Prostate gland (tissue), 2 donors: ENCODE measurements at regions not wholly inside any gene's neighbourhood (a gene's known extent, or its start where the extent isn't known, plus 50 kb on each side); places are given as distances from the start of the nearest gene placed in this dataset.

Experiments
- DNase-seq: peaks from one replicate; pipeline ENCODE4 v3.0.0-alpha.2; 2019; ENCODE audit warnings: low spot score
- H3K27ac ChIP-seq, 2 donors: fragments of 200-600 bp; sonication (generic); 2 replicates each; pipeline ENCODE4 v1.5.1; 2017 to 2019
- H3K27me3 ChIP-seq: fragments of 200-600 bp; sonication (generic); replicated peaks from 2 replicates; pipeline ENCODE4 v1.5.1; 2019; ENCODE audit not compliant: insufficient read depth
- H3K36me3 ChIP-seq, 2 donors: fragments of 200-600 bp; sonication (generic); 1 replicate in 1 of 2; 2 replicates in 1 of 2; pipeline versions ENCODE4 v1.5.1 to v1.8.1; 2017 to 2019
- H3K4me1 ChIP-seq: fragments of 200-600 bp; sonication (generic); replicated peaks from 2 replicates; pipeline ENCODE4 v1.5.1; 2019
- H3K4me3 ChIP-seq, 2 donors: fragments of 200-600 bp; sonication (generic); 2 replicates each; pipeline ENCODE4 v1.5.1; 2017 to 2019
- H3K9me3 ChIP-seq: fragments of 200-600 bp; sonication (generic); 2 replicates; pipeline ENCODE4 v1.5.1; 2017
- POLR2A ChIP-seq: fragments of 450-650 bp; IDR thresholded peaks from one replicate; pipeline ENCODE4 v1.6.1; 2016; ENCODE audit warnings: antibody characterized with exemption, mild to moderate bottlenecking
- POLR2AphosphoS5 ChIP-seq: sonication (generic); formaldehyde crosslinking; IDR thresholded peaks from one replicate; pipeline ENCODE4 v1.6.1; 2017; ENCODE audit warnings: antibody characterized with exemption
- WGBS: methylation state at CpG from one replicate; pipeline ENCODE4 v1.1.5; 2018; 5-methylcytosine and 5-hydroxymethylcytosine counted together
- intact Hi-C: fragments of 100-400 bp; cut with DNase I; formaldehyde crosslinking; loops from one replicate; pipeline ENCODE4 v1.14.2; 2022
- TF ChIP-seq, protein P1 (sequence below), 4 experiments: fragments of 200-600 bp in 2 of 4; fragments of 450-650 bp in 2 of 4; sonication (generic) in 2 of 4; IDR thresholded peaks; 1 replicate in 3 of 4; 2 replicates in 1 of 4; pipeline ENCODE4 v1.5.1; 2016 to 2019; ENCODE audit warnings: antibody characterized with exemption in 4 of 4, mild to moderate bottlenecking in 2 of 4, moderate library complexity in 2 of 4

DNA sequence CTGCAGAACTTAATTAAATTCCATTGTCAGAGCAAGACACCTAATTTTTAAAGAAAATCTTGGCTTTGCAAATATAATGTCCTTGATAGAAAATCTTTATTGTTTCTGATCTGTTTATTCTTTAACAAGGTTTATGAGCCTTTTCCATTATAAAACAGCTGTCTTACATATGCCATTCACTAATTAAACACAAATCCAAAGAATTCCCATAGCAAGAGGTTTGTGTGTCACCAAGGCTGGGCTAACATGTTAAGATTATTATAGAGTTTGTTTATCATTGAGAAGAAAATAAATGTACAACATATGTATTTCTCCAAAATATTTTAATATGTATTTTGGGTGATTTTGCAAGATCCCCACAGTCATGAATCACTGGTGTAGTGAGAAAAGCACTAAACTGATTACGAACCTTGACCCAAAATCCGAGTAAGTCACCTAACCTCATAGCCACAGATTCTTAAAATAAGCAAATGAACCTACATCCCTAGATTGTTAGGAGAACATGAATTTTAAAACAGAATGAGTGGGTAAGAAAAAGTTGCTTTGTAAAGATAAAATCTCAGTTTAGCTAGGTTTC lies 694.8 kb upstream of the INTU start:
- DNase-seq, result no peak
- intact Hi-C loops, result no loop called here
- 85% methylated on average over 2 of the region's 2 CpGs for WGBS
- H3K27ac ChIP-seq, result no peak overlapping the region
- no peaks in the 10 kb centered on the region for H3K4me1 ChIP-seq
- no peaks in the 10 kb centered on the region for H3K27me3 ChIP-seq
- no peak for TF ChIP-seq POLR2AphosphoS5
- TF ChIP-seq POLR2A, result no peak
- TF ChIP-seq, protein P1, sequence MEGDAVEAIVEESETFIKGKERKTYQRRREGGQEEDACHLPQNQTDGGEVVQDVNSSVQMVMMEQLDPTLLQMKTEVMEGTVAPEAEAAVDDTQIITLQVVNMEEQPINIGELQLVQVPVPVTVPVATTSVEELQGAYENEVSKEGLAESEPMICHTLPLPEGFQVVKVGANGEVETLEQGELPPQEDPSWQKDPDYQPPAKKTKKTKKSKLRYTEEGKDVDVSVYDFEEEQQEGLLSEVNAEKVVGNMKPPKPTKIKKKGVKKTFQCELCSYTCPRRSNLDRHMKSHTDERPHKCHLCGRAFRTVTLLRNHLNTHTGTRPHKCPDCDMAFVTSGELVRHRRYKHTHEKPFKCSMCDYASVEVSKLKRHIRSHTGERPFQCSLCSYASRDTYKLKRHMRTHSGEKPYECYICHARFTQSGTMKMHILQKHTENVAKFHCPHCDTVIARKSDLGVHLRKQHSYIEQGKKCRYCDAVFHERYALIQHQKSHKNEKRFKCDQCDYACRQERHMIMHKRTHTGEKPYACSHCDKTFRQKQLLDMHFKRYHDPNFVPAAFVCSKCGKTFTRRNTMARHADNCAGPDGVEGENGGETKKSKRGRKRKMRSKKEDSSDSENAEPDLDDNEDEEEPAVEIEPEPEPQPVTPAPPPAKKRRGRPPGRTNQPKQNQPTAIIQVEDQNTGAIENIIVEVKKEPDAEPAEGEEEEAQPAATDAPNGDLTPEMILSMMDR (IDR thresholded peaks at IDR 0.05), result no peak
- no peaks in the 10 kb centered on the region for H3K36me3 ChIP-seq
- no peaks in the 10 kb centered on the region for H3K9me3 ChIP-seq
- H3K4me3 ChIP-seq, result no peak overlapping the region

DNA sequence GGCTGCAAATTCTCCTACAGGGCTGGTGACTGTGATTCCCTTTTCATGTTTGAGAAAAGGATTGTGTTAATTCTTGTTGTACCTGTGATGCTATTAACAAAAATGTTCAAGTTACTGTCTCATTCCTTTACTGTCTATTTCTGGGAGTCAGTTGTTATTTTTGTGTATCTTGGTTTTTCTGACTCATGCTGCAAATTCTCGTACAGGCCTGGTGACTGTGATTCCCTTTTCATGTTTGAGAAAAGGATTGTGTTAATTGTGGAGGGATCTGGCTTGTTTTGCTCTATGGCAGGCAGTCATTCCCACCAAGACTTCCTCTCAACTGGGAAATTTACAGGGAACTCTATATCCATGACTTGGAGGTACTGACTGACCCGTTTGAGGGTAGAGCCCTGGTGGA lies 693.4 kb upstream of the INTU start:
- intact Hi-C loops, result no loop called here

DNA sequence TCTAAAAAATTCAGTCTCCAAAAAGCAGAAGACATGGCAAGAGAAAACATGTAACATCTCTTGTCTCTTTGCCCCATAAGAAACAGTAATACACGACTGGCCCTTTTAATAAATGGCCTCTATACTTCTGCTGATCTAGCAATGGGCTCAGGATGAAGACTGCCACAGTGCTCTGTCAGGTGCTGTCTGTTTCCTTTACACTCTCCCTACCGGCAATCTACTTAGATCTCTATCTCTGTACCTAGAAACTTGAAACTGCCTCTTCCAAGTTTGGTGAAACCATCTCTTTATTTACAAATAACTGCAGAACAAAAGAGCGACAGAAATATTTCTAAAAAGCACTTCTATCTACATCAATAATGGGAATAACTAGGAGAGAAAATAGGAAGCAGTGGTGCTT lies 685.2 kb upstream of the INTU start:
- Histone ChIP-seq H3K4me3 (no peak overlapping the region), H3K27me3 (no peaks in the 10 kb centered on the region), H3K27ac (no peak overlapping the region), H3K9me3 (no peaks in the 10 kb centered on the region), H3K4me1 (no peaks in the 10 kb centered on the region), H3K36me3 (no peaks in the 10 kb centered on the region)
- TF ChIP-seq POLR2AphosphoS5, result no peak
- no peak for TF ChIP-seq POLR2A
- TF ChIP-seq, protein P1 (IDR thresholded peaks at IDR 0.05), result no peak
- intact Hi-C loops, result no loop called here
- no peak for DNase-seq
- WGBS, result 63% methylated on average over 3 of the region's 3 CpGs

More for the DNA sequence above, 693.4 kb upstream of the INTU start:
- TF ChIP-seq POLR2AphosphoS5 (no peak), POLR2A (no peak)
- TF ChIP-seq, protein P1 (IDR thresholded peaks at IDR 0.05), result no peak
- no peaks in the 10 kb centered on the region for H3K9me3 ChIP-seq
- H3K4me1 ChIP-seq, result no peaks in the 10 kb centered on the region
- H3K4me3 ChIP-seq, result no peak overlapping the region
- DNase-seq, result no peak
- H3K27ac ChIP-seq, result no peak overlapping the region
- H3K36me3 ChIP-seq, result no peaks in the 10 kb centered on the region
- no peaks in the 10 kb centered on the region for H3K27me3 ChIP-seq
- WGBS, result 53% methylated on average over 2 of the region's 2 CpGs

- Histone ChIP-seq H3K4me1 (no peaks in the 10 kb centered on the region), H3K27ac (no peak overlapping the region), H3K9me3 (no peaks in the 10 kb centered on the region), H3K27me3 (no peaks in the 10 kb centered on the region), H3K4me3 (no peak overlapping the region), H3K36me3 (no peaks in the 10 kb centered on the region)
- DNase-seq, result no peak
- intact Hi-C loops, result loop anchor here (10.0 kb wide), 1 partner anchor 1640 kb away; the partner anchor contains the start of gene FAT4
- WGBS, result 95% methylated on average over 5 of the region's 5 CpGs
- no peak for TF ChIP-seq POLR2A
- TF ChIP-seq, protein P1 (IDR thresholded peaks at IDR 0.05), result no peak
- TF ChIP-seq POLR2AphosphoS5, result no peak
Measured at GRCh38 chr4:126954537-126955291, 678.0 kb upstream of the INTU start.
